GM13976 (cell line): ENCODE measurements at regions not wholly inside any gene's neighbourhood (a gene's known extent, or its start where the extent isn't known, plus 50 kb on each side); places are given as distances from the start of the nearest gene placed in this dataset.

Source experiments
- DNase-seq: peaks from one replicate; pipeline ENCODE4 v3.0.0; 2012; ENCODE audit warnings: low spot score
- CTCF ChIP-seq: IDR thresholded peaks from 2 replicates; pipeline ENCODE4 v1.5.1; 2012; ENCODE audit warnings: borderline replicate concordance, mild to moderate bottlenecking; ENCODE audit not compliant: insufficient read depth; ENCODE audit errors: extremely low read depth, missing control alignments, control extremely low read depth
- in situ Hi-C: fragments of 300-500 bp; cut with MboI; formaldehyde crosslinking; loops from one replicate; pipeline ENCODE4 v1.12.0; 2022; ENCODE audit warnings: low sequenced_read_pairs, mixed read lengths, inconsistent platforms; ENCODE audit not compliant: unreplicated experiment

- TF ChIP-seq CTCF, result no peak
- in situ Hi-C loops, result no loop called here
- no peak for DNase-seq
Observed at GRCh38 chr7:69250958-69251357, 347.3 kb upstream of the AUTS2 start.

GRCh38 chr7:69254643-69255042, 343.6 kb upstream of the AUTS2 start:
- in situ Hi-C loops, result no loop called here
- DNase-seq, result no peak
- TF ChIP-seq CTCF, result no peak

- in situ Hi-C loops, result no loop called here
- DNase-seq, result no peak
- TF ChIP-seq CTCF, result no peak
Observed at GRCh38 chr7:69256634-69257081, 341.6 kb upstream of the AUTS2 start.

GRCh38 chr7:69257592-69257991, 340.7 kb upstream of the AUTS2 start:
- TF ChIP-seq CTCF, result no peak
- in situ Hi-C loops, result no loop called here
- no peak for DNase-seq

- TF ChIP-seq CTCF, result no peak
- DNase-seq, result no peak
- in situ Hi-C loops, result no loop called here
Observed at GRCh38 chr7:69259445-69259844, 338.8 kb upstream of the AUTS2 start.

- no peak for DNase-seq
- no peak for TF ChIP-seq CTCF
- in situ Hi-C loops, result no loop called here
Observed at GRCh38 chr7:69260023-69260422, 338.3 kb upstream of the AUTS2 start.

- DNase-seq, result no peak
- TF ChIP-seq CTCF, result no peak
- in situ Hi-C loops, result no loop called here
Observed at GRCh38 chr7:69263550-69263949, 334.7 kb upstream of the AUTS2 start.
